ENCODE measurements at regions not wholly inside any gene's neighbourhood (a gene's known extent, or its start where the extent isn't known, plus 50 kb on each side); places are given as distances from the start of the nearest gene placed in this dataset.

DNA sequence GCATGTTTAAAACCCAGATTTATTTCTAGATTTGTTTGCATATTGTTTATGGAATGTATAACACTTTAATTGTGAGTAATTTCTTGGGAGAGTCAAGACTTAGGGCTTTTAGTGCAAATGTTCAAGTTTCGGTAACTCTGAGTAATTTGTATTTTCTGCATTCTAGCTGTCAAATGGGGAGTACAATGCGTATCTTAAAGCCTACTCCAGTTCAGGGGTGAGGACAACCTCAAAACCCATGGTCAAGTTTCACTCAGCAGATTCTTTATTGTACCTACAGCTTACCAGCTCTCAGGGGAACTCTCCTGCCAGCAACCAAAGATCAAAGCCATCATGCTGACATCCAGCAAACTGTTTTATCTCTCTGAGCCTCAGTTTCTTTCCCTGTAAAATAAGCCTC lies 458.6 kb upstream of the JARID2 start:
- Histone ChIP-seq H3K4me2 (ENCODE audit: insufficient read depth, insufficient read length, low read length) (no peak overlapping the region), H3K14ac (ENCODE audit: insufficient read depth, low read length) (no peak overlapping the region), H3T11ph (ENCODE audit: low read length) (no peak overlapping the region), H2AFZ (ENCODE audit: low read length) (no peak overlapping the region), H2BK120ac (ENCODE audit: low read depth, low read length, poor library complexity, severe bottlenecking) (no peak overlapping the region), H2BK12ac (ENCODE audit: insufficient read length, low read depth, low read length) (no peak overlapping the region), H4K20me1 (ENCODE audit: control insufficient read depth, insufficient read depth, insufficient read length) (no peaks in the 10 kb centered on the region), H3K4me1 (ENCODE audit: insufficient read depth, low read length) (peaks cover 17% of the 10 kb centered on the region; the same call in 1 of the 2 replicates), H2BK15ac (ENCODE audit: low read depth, low read length) (no peak overlapping the region), H3K23me2 (ENCODE audit: insufficient read length, low read depth, low read length, poor library complexity, severe bottlenecking) (no peaks in the 10 kb centered on the region), H3K27ac (ENCODE audit: insufficient read length, low read depth, low read length) (no peak overlapping the region), H2AK5ac (ENCODE audit: insufficient read length, low read length) (no peak overlapping the region), H3K56ac (ENCODE audit: insufficient read length, low read depth, low read length) (no peak overlapping the region), H3K9ac (ENCODE audit: extremely low read depth, insufficient read length, low read length) (no peak overlapping the region), H3K4ac (ENCODE audit: low read depth, low read length) (no peak overlapping the region), H4K8ac (replicated peaks; ENCODE audit: insufficient read length, low read depth, low read length) (no peak overlapping the region), H4K91ac (ENCODE audit: insufficient read length, low read depth, low read length) (no peak overlapping the region), H3K79me1 (ENCODE audit: insufficient read depth, low read depth, low read length, poor library complexity, severe bottlenecking) (no peaks in the 10 kb centered on the region), H3K27me3 (ENCODE audit: insufficient read depth, low read length) (no peaks in the 10 kb centered on the region), H3K18ac (ENCODE audit: insufficient read length, low read depth, low read length) (no peak overlapping the region), H2BK5ac (ENCODE audit: insufficient read length, low read length) (no peak overlapping the region), H2BK20ac (ENCODE audit: low read depth, low read length, poor library complexity, severe bottlenecking) (no peak overlapping the region), H3K9me3 (ENCODE audit: control insufficient read depth, low read depth, low read length) (no peaks in the 10 kb centered on the region), H4K5ac (ENCODE audit: insufficient read length, low read depth, low read length) (no peak overlapping the region), H3K23ac (ENCODE audit: insufficient read length, low read depth, low read length) (no peak overlapping the region), H3K79me2 (ENCODE audit: insufficient read depth, low read length) (no peaks in the 10 kb centered on the region)
- Mint-ChIP-seq H3K9me3 (peaks cover 2 to 8% of the 10 kb centered on the region in 2 experiments; a peak in 3 of 5 replicates), H3K4me3 (no peak overlapping the region), H3K27ac (no peak overlapping the region), H3K27me3 (ENCODE audit: low read depth) (no peaks in the 10 kb centered on the region), H3K4me1 (peaks cover 74 to 79% of the 10 kb centered on the region in 2 experiments), H3K36me3 (ENCODE audit: insufficient read depth in 1 of 3, low read depth in 3 of 3) (peaks cover 6 to 8% (median 7%) of the 10 kb centered on the region in 3 experiments; a peak in 6 of 7 replicates)
- WGBS (ENCODE audit: extremely low coverage, insufficient read length, low lambda C conversion rate): no CpG with 5 or more reads among the region's 2 CpGs
- no peak for DNase-seq
- TF ChIP-seq, protein P1, sequence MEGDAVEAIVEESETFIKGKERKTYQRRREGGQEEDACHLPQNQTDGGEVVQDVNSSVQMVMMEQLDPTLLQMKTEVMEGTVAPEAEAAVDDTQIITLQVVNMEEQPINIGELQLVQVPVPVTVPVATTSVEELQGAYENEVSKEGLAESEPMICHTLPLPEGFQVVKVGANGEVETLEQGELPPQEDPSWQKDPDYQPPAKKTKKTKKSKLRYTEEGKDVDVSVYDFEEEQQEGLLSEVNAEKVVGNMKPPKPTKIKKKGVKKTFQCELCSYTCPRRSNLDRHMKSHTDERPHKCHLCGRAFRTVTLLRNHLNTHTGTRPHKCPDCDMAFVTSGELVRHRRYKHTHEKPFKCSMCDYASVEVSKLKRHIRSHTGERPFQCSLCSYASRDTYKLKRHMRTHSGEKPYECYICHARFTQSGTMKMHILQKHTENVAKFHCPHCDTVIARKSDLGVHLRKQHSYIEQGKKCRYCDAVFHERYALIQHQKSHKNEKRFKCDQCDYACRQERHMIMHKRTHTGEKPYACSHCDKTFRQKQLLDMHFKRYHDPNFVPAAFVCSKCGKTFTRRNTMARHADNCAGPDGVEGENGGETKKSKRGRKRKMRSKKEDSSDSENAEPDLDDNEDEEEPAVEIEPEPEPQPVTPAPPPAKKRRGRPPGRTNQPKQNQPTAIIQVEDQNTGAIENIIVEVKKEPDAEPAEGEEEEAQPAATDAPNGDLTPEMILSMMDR (conservative IDR thresholded peaks at IDR 0.05): no peak
